ENCODE measurements at regions not wholly inside any gene's neighbourhood (a gene's known extent, or its start where the extent isn't known, plus 50 kb on each side); places are given as distances from the start of the nearest gene placed in this dataset.
"Not testable (repeated sequence)": the region's sequence is repeated elsewhere in the genome, so short reads cannot be mapped to it uniquely, and the experiment has no call there.

GRCh38 chr20:48521121-48521520 lies 306.7 kb downstream of the PREX1 start:
- peaks cover 55% of the 10 kb centered on the region for H3K27me3 Mint-ChIP-seq (ENCODE audit: unreplicated experiment)
- no peak for TF ChIP-seq CTCF (IDR thresholded peaks at IDR 0.05; ENCODE audit: unreplicated experiment)
- CTCF ChIA-PET: no interaction called here
- no peaks in the 10 kb centered on the region for H3K36me3 Mint-ChIP-seq (ENCODE audit: insufficient read depth, unreplicated experiment)
- no peak overlapping the region for H3K4me3 Mint-ChIP-seq (ENCODE audit: low read depth, unreplicated experiment)
- intact Hi-C loops (cut with micrococcal nuclease; ENCODE audit: unreplicated experiment): no loop called here
- no TSS peak for BruUV-seq (replicated peaks)
- peaks cover 3% of the 10 kb centered on the region for H3K9me3 Mint-ChIP-seq (ENCODE audit: low read depth, unreplicated experiment)
- no peak for DNase-seq
- H3K27ac Mint-ChIP-seq (ENCODE audit: unreplicated experiment): no peak overlapping the region
- peaks cover 5% of the 10 kb centered on the region for H3K4me1 Mint-ChIP-seq (ENCODE audit: low read depth, unreplicated experiment)

GRCh38 chr20:48516196-48516595 lies 311.6 kb downstream of the PREX1 start:
- H3K36me3 Mint-ChIP-seq (ENCODE audit: insufficient read depth, unreplicated experiment); BruUV-seq (replicated peaks); intact Hi-C loops (cut with micrococcal nuclease; ENCODE audit: unreplicated experiment); H3K27ac Mint-ChIP-seq (ENCODE audit: unreplicated experiment); H3K4me3 Mint-ChIP-seq (ENCODE audit: low read depth, unreplicated experiment); H3K9me3 Mint-ChIP-seq (ENCODE audit: low read depth, unreplicated experiment); DNase-seq: not testable (repeated sequence)
- H3K4me1 Mint-ChIP-seq (ENCODE audit: low read depth, unreplicated experiment): peaks cover 14% of the 10 kb centered on the region
- peaks cover 37% of the 10 kb centered on the region for H3K27me3 Mint-ChIP-seq (ENCODE audit: unreplicated experiment)
- CTCF ChIA-PET: interaction anchor here (0.6 to 1.2 kb wide), 4 partner anchors 599 to 691 kb away, joined by 3 to 39 read pairs (median 4); no protein-coding TSS in a partner anchor

- H3K36me3 Mint-ChIP-seq (ENCODE audit: insufficient read depth, unreplicated experiment); H3K27ac Mint-ChIP-seq (ENCODE audit: unreplicated experiment); intact Hi-C loops (cut with micrococcal nuclease; ENCODE audit: unreplicated experiment); BruUV-seq (replicated peaks); H3K9me3 Mint-ChIP-seq (ENCODE audit: low read depth, unreplicated experiment); CTCF ChIA-PET; DNase-seq; H3K4me3 Mint-ChIP-seq (ENCODE audit: low read depth, unreplicated experiment): not testable (repeated sequence)
- peaks cover 37% of the 10 kb centered on the region for H3K27me3 Mint-ChIP-seq (ENCODE audit: unreplicated experiment)
- peaks cover 14% of the 10 kb centered on the region for H3K4me1 Mint-ChIP-seq (ENCODE audit: low read depth, unreplicated experiment)
Observed at GRCh38 chr20:48514577-48514976, 313.2 kb downstream of the PREX1 start.

GRCh38 chr20:48512539-48512938 lies 315.3 kb downstream of the PREX1 start:
- BruUV-seq (replicated peaks); H3K36me3 Mint-ChIP-seq (ENCODE audit: insufficient read depth, unreplicated experiment); H3K27ac Mint-ChIP-seq (ENCODE audit: unreplicated experiment); DNase-seq; H3K4me3 Mint-ChIP-seq (ENCODE audit: low read depth, unreplicated experiment); H3K9me3 Mint-ChIP-seq (ENCODE audit: low read depth, unreplicated experiment); intact Hi-C loops (cut with micrococcal nuclease; ENCODE audit: unreplicated experiment); CTCF ChIA-PET: not testable (repeated sequence)
- Mint-ChIP-seq H3K4me1 (ENCODE audit: low read depth, unreplicated experiment) (peaks cover 14% of the 10 kb centered on the region), H3K27me3 (ENCODE audit: unreplicated experiment) (peaks cover 34% of the 10 kb centered on the region)

- H3K36me3 Mint-ChIP-seq (ENCODE audit: insufficient read depth, unreplicated experiment); H3K4me1 Mint-ChIP-seq (ENCODE audit: low read depth, unreplicated experiment); intact Hi-C loops (cut with micrococcal nuclease; ENCODE audit: unreplicated experiment); CTCF ChIA-PET; H3K4me3 Mint-ChIP-seq (ENCODE audit: low read depth, unreplicated experiment); H3K27ac Mint-ChIP-seq (ENCODE audit: unreplicated experiment); H3K27me3 Mint-ChIP-seq (ENCODE audit: unreplicated experiment); DNase-seq; BruUV-seq (replicated peaks); H3K9me3 Mint-ChIP-seq (ENCODE audit: low read depth, unreplicated experiment): not testable (repeated sequence)
Observed at GRCh38 chr20:48505066-48505465, 322.7 kb downstream of the PREX1 start.

- intact Hi-C loops (cut with micrococcal nuclease; ENCODE audit: unreplicated experiment): no loop called here
- H3K27me3 Mint-ChIP-seq (ENCODE audit: unreplicated experiment): no peaks in the 10 kb centered on the region
Observed at GRCh38 chr20:48503166-48503815, 324.5 kb downstream of the PREX1 start.

More at GRCh38 chr20:48503166-48503815, 324.5 kb downstream of the PREX1 start:
- H3K27ac Mint-ChIP-seq (ENCODE audit: unreplicated experiment): no peak overlapping the region
- no peaks in the 10 kb centered on the region for H3K4me1 Mint-ChIP-seq (ENCODE audit: low read depth, unreplicated experiment)
- no peak for DNase-seq
- no peak for TF ChIP-seq CTCF (IDR thresholded peaks at IDR 0.05; ENCODE audit: unreplicated experiment)
- H3K36me3 Mint-ChIP-seq (ENCODE audit: insufficient read depth, unreplicated experiment): no peaks in the 10 kb centered on the region
- BruUV-seq (replicated peaks): no TSS peak
- no peaks in the 10 kb centered on the region for H3K9me3 Mint-ChIP-seq (ENCODE audit: low read depth, unreplicated experiment)
- CTCF ChIA-PET: interaction anchor here (0.7 to 1.0 kb wide), 3 partner anchors 25 to 755 kb away, joined by 3 to 5 read pairs (median 4); no protein-coding TSS in a partner anchor
- no peak overlapping the region for H3K4me3 Mint-ChIP-seq (ENCODE audit: low read depth, unreplicated experiment)
